ENCODE measurements at regions not wholly inside any gene's neighbourhood (a gene's known extent, or its start where the extent isn't known, plus 50 kb on each side); places are given as distances from the start of the nearest gene placed in this dataset.

DNA sequence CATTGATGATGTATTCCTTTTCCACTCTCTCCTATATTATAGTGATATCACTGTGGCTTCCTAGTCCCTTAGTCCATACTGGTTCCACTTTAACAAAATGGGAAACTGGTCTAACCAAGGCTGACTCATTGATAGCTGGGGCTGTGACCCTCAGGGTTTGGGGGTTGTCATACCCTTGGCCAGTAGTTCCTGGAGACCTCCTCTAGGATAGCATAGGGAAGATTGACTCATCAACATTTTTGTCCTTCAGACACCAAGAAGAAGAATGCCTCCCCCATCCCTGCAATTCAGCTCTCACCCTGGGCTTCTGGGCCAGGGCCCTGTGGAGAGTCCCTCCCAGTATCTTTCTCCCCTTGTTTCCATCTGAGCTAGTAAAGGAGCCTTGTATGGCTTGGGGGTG, 68.8 kb upstream of the PRPS1 start:
- intact Hi-C loops (cut with micrococcal nuclease) = no loop called here
- Histone ChIP-seq H4K5ac (ENCODE audit: low read depth, low read length) (no peak overlapping the region), H3K4me1 (ENCODE audit: control insufficient read depth, insufficient read depth, low read length) (peaks cover 12% of the 10 kb centered on the region), H3K27me3 (ENCODE audit: control insufficient read depth, insufficient read depth, low read length) (no peaks in the 10 kb centered on the region), H2AK9ac (replicated peaks; ENCODE audit: low read depth, low read length, poor library complexity) (no peak overlapping the region), H3K18ac (ENCODE audit: low read depth, low read length) (no peak overlapping the region), H2BK5ac (ENCODE audit: low read depth, low read length, poor library complexity, severe bottlenecking) (no peak overlapping the region), H3K9ac (ENCODE audit: low read depth, low read length) (no peak overlapping the region), H3K9me3 (ENCODE audit: control insufficient read depth, insufficient read depth, low read length) (no peaks in the 10 kb centered on the region), H4K8ac (ENCODE audit: low read depth in 2 of 2, low read length in 2 of 2) (no peak overlapping the region), H3K4me3 (ENCODE audit: insufficient read depth, low read depth, low read length) (no peak overlapping the region), H3K9me1 (ENCODE audit: insufficient read depth, low read length) (peaks cover 11% of the 10 kb centered on the region), H3K14ac (replicated peaks; ENCODE audit: low read depth, low read length) (no peak overlapping the region), H3K4ac (ENCODE audit: low read depth, low read length) (no peak overlapping the region), H2AFZ (replicated peaks; ENCODE audit: low read length, poor library complexity) (no peak overlapping the region), H2BK15ac (ENCODE audit: low read depth, low read length) (no peak overlapping the region), H4K91ac (ENCODE audit: insufficient read depth, low read depth, low read length) (peak overlapping the region; percentile 12; the same call in 1 of the 2 replicates), H3K79me1 (ENCODE audit: low read depth in 1 of 2, low read length in 2 of 2) (no peaks in the 10 kb centered on the region), H2BK20ac (ENCODE audit: low read depth, low read length) (peak overlapping the region; percentile 46; the same call in 1 of the 2 replicates), H3K36me3 (ENCODE audit: control insufficient read depth, insufficient read depth, low read length) (no peaks in the 10 kb centered on the region), H3K27ac (ENCODE audit: insufficient read depth, low read length) (no peak overlapping the region), H3K4me2 (ENCODE audit: low read depth, low read length) (no peak overlapping the region), H4K20me1 (ENCODE audit: insufficient read depth, low read length) (no peaks in the 10 kb centered on the region), H3K56ac (ENCODE audit: extremely low read depth, insufficient read depth, low read length) (no peak overlapping the region), H3K23ac (ENCODE audit: low read depth, low read length) (no peak overlapping the region), H2BK120ac (ENCODE audit: low read depth, low read length) (peak overlapping the region; percentile 47), H2AK5ac (ENCODE audit: low read depth, low read length) (no peak overlapping the region)
- in situ Hi-C loops (cut with MboI; ENCODE audit: low sequenced_read_pairs) = no loop called here
- CTCF ChIA-PET = no interaction called here
- POLR2A ChIA-PET (ENCODE audit: unreplicated experiment) = no interaction called here
- dilution Hi-C loops (cut with HindIII; ENCODE audit: low sequenced_read_pairs, unreplicated experiment) = no loop called here
- peak; percentile 16 for DNase-seq
- no TSS peak for BruUV-seq (replicated peaks)
- TF ChIP-seq MAZ (IDR thresholded peaks at IDR 0.05; ENCODE audit: borderline replicate concordance, low read depth, low read length) (no peak), POLR2A (IDR thresholded peaks at IDR 0.05; ENCODE audit: low read depth, low read length) (no peak), FOS (IDR thresholded peaks at IDR 0.05; ENCODE audit: low read depth, low read length) (no peak), RAD21 (IDR thresholded peaks at IDR 0.05; ENCODE audit: low read length) (no peak), RFX5 (IDR thresholded peaks at IDR 0.05; ENCODE audit: low read depth, low read length) (no peak), BHLHE40 (IDR thresholded peaks at IDR 0.05; ENCODE audit: low read depth, low read length) (no peak), CHD1 (IDR thresholded peaks at IDR 0.05; ENCODE audit: low read depth, low read length) (no peak), MAFK (IDR thresholded peaks at IDR 0.05; ENCODE audit: low read depth, low read length) (no peak), CEBPB (IDR thresholded peaks at IDR 0.05; ENCODE audit: low read depth, low read length) (no peak), NFE2L2 (IDR thresholded peaks at IDR 0.05; ENCODE audit: low read depth, low read length) (no peak), MXI1 (IDR thresholded peaks at IDR 0.05; ENCODE audit: borderline replicate concordance, low read depth, low read length) (no peak)
- TF ChIP-seq, protein P1, sequence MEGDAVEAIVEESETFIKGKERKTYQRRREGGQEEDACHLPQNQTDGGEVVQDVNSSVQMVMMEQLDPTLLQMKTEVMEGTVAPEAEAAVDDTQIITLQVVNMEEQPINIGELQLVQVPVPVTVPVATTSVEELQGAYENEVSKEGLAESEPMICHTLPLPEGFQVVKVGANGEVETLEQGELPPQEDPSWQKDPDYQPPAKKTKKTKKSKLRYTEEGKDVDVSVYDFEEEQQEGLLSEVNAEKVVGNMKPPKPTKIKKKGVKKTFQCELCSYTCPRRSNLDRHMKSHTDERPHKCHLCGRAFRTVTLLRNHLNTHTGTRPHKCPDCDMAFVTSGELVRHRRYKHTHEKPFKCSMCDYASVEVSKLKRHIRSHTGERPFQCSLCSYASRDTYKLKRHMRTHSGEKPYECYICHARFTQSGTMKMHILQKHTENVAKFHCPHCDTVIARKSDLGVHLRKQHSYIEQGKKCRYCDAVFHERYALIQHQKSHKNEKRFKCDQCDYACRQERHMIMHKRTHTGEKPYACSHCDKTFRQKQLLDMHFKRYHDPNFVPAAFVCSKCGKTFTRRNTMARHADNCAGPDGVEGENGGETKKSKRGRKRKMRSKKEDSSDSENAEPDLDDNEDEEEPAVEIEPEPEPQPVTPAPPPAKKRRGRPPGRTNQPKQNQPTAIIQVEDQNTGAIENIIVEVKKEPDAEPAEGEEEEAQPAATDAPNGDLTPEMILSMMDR (conservative IDR thresholded peaks at IDR 0.05; ENCODE audit: low read depth, low read length) = no peak
- TF ChIP-seq, protein P2, sequence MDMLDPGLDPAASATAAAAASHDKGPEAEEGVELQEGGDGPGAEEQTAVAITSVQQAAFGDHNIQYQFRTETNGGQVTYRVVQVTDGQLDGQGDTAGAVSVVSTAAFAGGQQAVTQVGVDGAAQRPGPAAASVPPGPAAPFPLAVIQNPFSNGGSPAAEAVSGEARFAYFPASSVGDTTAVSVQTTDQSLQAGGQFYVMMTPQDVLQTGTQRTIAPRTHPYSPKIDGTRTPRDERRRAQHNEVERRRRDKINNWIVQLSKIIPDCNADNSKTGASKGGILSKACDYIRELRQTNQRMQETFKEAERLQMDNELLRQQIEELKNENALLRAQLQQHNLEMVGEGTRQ (IDR thresholded peaks at IDR 0.05; ENCODE audit: low read depth, low read length) = no peak
- TF ChIP-seq, protein P3, sequence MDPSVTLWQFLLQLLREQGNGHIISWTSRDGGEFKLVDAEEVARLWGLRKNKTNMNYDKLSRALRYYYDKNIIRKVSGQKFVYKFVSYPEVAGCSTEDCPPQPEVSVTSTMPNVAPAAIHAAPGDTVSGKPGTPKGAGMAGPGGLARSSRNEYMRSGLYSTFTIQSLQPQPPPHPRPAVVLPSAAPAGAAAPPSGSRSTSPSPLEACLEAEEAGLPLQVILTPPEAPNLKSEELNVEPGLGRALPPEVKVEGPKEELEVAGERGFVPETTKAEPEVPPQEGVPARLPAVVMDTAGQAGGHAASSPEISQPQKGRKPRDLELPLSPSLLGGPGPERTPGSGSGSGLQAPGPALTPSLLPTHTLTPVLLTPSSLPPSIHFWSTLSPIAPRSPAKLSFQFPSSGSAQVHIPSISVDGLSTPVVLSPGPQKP (IDR thresholded peaks at IDR 0.05; ENCODE audit: borderline replicate concordance, low read depth, low read length) = no peak
- no peak for ATAC-seq (ENCODE audit: low read depth)
